ENCODE measurements at regions not wholly inside any gene's neighbourhood (a gene's known extent, or its start where the extent isn't known, plus 50 kb on each side); places are given as distances from the start of the nearest gene placed in this dataset.

- no peak for DNase-seq
Measured at GRCh38 chr4:54915276-54915675, 210.1 kb downstream of the KDR start.

DNA sequence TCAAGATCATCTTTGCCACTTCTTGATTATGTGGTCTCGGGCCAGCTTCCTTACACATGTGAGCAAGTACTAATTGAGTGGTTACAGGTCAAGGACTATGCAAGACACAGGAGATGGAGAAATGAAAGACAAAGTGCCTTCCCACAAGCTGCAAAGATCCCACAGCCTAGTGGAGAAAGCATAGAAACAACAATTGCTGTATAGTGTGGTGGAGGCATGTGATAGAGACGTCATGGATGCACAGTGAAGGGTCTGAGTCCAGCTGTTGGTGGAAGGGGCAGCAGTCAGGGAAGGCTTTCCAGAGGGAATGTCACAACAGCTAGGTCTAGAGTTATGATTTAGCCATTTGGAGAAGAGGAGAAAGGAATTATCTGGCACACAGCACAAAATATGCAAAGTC is 210.6 kb downstream of the KDR start:
- DNase-seq: no peak

- DNase-seq: no peak
Measured at GRCh38 chr4:54913751-54914526, 211.5 kb downstream of the KDR start.

GRCh38 chr4:54912155-54912554 is 213.2 kb downstream of the KDR start:
- DNase-seq: no peak

GRCh38 chr4:54909961-54910360 is 215.4 kb downstream of the KDR start:
- DNase-seq: no peak

GRCh38 chr4:54908763-54909162 is 216.6 kb downstream of the KDR start:
- no peak for DNase-seq

DNA sequence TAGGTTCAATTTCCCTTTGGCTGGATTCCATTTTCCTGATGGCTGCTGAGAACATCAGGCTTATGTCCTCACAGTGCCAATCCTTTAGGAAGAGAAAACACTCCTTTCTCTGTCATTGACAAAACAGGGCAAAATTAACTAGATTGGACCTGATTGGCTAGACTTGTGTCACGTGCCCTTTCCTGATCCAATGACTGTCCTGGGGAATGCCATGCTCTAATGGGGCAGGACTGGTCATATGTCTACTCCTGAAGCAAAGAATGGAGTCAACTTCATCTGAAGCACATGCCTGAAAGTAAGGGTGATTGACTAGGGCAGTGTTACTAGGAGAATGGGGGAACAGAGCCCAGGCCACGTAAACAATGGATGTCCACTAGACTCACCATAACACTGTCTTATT is 220.4 kb downstream of the KDR start:
- DNase-seq: no peak

DNA sequence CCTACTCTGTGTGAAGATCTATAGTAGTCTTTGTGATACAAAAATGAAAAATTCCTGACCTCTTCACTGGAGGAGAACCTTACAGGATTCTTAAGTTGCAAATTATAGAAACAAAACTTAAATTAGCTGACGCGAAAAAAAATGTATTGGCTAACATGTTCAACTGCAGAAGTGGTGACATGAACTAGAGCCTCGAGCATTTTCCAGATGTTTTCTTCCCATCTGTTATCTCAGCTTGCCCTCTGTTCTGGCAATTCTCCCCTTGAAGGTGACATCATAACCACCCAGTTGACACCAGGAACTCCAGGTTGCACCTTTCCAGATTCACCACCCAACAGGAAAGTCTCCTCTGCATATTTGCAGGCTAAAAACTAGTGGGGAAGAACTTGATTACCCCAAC is 222.4 kb downstream of the KDR start:
- no peak for DNase-seq

GRCh38 chr4:54902271-54902670 is 223.1 kb downstream of the KDR start:
- DNase-seq: no peak

DNA sequence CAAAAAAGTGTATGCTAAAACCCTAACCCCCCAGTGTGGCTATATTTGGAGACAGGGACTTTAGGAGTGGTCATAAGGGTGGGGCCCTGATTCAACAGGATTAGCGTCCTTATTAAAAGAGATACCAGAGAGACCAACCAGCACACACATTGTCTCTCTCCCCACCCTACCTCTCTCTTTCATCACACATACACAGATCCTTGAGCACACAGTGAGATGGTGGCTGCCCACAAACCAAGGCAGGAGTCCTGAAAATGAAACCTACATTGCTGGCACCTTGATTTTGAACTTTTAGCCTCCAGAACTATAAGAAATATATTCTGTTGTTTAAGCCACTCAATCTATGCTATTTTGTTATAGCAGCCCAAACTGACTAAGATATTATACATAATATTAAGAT is 224.2 kb downstream of the KDR start:
- no peak for DNase-seq

DNA sequence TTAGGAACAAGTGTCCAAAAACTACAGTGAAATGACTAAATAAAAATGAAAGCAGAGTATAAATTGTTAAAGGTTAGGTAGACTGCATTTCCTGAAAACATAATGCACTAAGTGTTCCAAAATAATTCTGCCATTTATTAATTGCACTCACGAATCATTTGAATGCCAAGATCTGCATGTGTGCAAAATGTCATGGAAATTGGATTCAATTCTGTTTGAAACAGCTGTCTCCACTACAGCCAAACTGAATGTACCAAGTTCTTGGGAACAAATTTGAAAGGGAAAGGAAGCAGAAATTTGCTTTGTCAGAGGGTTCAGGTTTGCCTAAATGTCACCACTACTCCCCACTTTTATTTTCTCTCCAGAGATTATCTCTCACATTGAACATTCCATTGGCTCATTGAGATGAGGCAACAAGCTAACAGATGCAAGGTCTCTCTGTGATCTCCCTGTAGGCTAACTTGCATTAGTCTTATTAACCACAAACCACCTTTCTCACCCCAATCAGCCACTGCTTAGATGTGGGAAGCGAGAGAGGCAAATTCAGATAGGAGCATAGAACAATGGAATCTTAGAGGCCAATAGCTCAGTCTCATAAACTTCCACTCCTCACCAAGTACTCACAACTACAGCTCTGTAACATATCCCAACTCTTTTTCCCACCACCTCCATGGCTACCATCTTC is 226.6 kb downstream of the KDR start:
- DNase-seq: no peak

DNA sequence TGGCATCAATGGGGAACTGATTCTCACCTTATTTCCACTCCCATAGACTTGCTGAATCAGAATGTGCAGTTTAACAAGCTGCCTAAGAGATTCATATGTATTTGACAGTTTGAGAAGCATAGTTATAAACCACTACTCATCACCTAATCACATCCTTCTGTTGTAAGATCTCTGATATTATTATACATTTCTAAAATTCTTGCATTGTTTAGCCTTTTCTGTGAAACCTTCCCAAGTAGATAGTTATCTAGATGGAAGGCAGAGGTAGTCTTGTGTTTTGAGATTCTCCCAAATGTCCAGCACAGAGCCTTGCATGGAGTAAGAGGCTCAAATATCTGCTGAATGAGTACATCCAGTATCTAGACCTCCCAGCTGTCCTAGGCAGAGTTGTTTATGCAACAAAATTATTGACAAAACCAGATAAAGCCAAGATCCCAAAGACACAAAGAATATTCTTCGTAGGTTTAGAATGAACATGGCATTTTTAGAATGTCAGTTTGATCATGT is 227.3 kb downstream of the KDR start:
- DNase-seq: no peak

DNA sequence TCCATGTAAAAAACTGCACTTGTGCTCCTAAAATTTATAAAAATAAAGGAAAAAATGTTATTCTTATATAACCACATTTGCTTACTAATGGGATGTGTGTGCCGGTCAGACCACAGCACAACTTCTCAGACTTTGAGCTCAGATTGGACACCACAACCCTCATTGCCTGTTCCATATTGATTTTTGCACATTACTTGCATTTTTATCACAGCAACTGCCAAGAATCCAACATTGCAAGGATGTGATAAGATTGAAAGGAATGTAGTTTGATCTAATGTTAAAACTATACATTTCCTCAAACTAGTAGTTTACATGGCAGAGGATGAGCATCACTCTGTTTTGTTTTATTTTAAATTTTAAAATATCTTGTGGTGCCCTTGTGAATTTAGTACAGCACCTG is 227.8 kb downstream of the KDR start:
- no peak for DNase-seq

DNA sequence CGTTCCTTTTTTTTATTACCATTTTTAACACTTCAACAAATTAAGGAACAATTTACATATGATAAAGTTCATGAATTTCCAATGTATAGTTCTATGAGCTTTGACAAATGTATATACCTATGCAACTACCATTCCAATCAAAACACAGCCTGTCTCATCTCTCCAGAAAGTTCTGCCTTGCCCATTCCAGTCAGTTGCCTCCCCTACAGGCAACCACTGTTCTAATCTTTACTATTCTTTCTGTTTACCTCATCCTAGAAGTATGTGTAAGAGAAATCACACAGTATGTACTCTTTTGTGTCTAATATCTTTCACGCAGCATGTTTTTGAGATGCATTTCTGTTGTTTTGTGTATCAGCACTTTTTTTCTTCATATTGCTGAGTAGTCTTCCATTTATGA is 224.9 kb downstream of the KIT start:
- no peak for DNase-seq

GRCh38 chr4:54879576-54879975 is 221.8 kb downstream of the KIT start:
- no peak for DNase-seq

DNA sequence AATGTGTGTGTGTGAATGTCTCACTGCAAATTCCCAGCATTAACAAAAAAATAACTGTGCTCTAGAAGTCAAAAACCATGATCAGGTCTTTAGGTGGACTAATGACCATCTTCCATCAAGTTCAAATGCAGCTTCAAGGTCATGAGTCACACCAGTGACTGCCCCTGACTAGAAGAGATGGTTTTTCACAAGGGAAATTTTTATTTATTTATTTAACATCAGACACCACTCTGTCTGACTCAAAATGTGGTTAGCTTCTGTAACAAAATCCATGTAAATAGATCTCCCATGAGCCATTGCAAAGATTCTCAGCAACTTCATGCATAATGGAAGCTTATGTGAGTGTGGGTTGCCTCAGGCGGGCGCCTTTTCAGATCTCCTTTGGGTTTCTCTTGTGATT is 219.2 kb downstream of the KIT start:
- no peak for DNase-seq

GRCh38 chr4:54872261-54872660 is 214.5 kb downstream of the KIT start:
- DNase-seq: no peak

DNA sequence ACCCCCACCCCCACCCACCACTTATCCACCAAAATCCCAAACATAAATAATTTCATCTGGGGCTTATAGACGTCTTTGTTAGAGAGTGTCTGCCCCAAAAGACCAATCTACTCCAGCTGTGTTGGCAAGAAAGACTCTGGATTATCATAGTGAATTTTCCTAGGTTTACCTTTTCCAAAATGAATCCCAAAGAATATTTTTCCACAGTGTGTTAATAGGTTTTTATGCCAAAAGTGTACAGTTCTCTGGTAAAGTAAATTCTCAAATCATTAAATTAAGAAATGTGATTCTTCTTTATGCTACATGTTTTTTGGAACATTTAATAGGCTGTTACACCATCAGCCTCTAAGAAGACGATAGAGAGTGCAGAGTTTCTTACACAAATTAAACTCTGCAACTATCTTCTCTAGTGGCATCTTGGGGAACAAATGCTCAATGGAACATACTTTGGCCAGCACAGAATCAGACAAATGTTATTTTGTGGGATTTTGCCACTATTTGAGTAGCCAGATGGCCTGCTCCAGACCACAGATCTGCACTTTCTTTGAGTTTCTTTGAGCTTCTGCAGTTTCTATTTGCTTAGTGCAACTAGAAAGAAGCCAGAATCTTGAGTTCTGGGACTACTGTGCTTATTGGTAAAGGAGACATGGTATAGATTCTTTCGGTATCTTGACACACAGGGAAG is 206.0 kb downstream of the KIT start:
- DNase-seq: no peak

- DNase-seq: no peak
Measured at GRCh38 chr4:54861201-54861600, 203.4 kb downstream of the KIT start.

DNA sequence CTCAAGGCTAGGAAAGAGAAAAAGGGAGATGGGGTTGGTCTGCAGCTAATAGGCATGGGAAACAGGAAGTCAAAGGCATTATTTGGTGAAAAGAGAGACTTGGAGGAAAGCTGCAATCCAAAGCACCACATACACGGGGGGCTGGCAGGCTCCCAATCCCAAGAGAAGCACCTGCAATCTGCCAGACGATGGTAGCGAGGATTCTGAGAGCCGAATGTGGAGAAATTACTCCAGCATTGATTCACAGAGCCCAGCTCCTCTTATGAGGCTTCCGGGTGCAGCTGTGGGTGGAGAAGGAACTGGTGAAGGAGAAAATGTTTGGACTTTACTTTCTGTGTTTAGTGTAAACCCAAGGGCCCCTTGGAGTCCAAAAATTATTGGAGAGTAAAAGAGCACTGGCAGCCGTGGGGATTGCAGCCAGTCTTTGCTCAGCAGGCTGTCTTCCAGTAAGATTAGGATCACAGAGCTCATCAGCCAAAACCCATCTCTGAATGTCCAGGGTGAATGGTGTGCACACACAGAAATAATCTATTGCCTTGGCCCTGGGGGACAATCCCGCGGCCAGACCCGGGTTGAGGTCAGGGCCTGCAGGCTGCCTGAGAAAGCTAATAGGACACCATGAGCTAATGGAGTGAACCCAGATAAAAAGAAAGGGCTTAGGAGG is 197.6 kb downstream of the KIT start:
- no peak for DNase-seq

GRCh38 chr4:54852602-54853001 is 194.8 kb downstream of the KIT start:
- DNase-seq: no peak

DNA sequence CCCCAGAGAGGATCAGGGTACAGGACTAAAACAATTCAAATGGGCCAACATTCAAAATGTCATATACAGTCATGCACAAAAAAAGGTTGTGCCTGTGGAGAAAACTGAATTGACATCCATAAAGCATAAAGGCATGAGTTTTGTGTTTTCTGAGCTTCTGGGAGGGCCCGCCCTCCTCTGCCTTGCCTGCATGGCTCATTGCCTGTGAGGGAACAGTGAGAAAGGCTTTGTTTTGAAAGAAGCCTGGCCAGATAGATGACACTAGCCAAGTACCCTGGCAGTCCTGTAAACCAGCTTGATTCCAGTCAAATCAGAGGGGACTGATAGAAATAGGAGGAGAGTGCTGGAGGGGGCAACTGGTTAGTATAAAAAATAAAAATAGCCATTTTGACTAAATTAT is 194.3 kb downstream of the KIT start:
- no peak for DNase-seq

DNA sequence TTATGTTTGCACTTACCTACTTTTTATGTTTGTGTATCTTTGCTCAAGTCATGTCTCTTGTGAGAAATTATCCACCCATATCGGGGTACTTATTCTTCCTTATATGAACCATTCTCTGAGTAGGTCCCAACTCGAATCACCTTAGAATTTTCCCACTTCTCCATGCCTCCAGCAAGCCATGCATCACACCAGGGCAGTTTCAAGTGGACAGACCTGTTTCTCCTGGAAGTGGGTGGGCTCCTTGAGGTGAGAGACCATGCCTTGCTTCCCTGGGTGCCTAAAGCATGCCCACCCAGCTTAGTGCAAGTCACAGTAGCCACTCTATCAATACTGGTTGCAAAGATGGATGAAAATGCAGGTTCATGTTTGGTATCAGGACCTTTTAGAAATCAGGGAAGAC is 187.2 kb downstream of the KIT start:
- no peak for DNase-seq
